ENCODE measurements at regions not wholly inside any gene's neighbourhood (a gene's known extent, or its start where the extent isn't known, plus 50 kb on each side); places are given as distances from the start of the nearest gene placed in this dataset.
A peak's percentile ranks its signal among the peaks of the same experiment; 100 is the strongest.

- no CpG with 5 or more reads among the region's 4 CpGs for WGBS, 2 experiments (ENCODE audit: insufficient coverage in 2 of 2)
- H3K4me1 ChIP-seq (ENCODE audit: control insufficient read depth, insufficient read depth, low read length, poor library complexity, severe bottlenecking) = peaks cover 20% of the 10 kb centered on the region
- no peak overlapping the region for H3K4me3 ChIP-seq (ENCODE audit: extremely low read depth, insufficient read depth, low read length, poor library complexity, severe bottlenecking)
Measured at GRCh38 chr15:35168464-35168863, 83.4 kb upstream of the NANOGP8 start.

GRCh38 chr15:35167675-35168074 lies 82.6 kb upstream of the NANOGP8 start:
- Histone ChIP-seq H3K9me3 (ENCODE audit: control insufficient read depth, low read length) (no peaks in the 10 kb centered on the region), H3K4me3 (ENCODE audit: extremely low read depth, insufficient read depth, low read length, poor library complexity, severe bottlenecking) (no peak overlapping the region), H3K36me3 (ENCODE audit: control insufficient read depth, insufficient read depth, low read length) (no peaks in the 10 kb centered on the region), H3K4me1 (ENCODE audit: control insufficient read depth, insufficient read depth, low read length, poor library complexity, severe bottlenecking) (peaks cover 20% of the 10 kb centered on the region), H3K27ac (ENCODE audit: low read depth, low read length, severe bottlenecking) (no peak overlapping the region)
- WGBS, 2 experiments (ENCODE audit: insufficient coverage in 2 of 2) = 80% methylated on average over 1 of the region's 2 CpGs; no CpG with 5 or more reads in 1 of the 2 experiments

More at GRCh38 chr15:35168464-35168863, 83.4 kb upstream of the NANOGP8 start:
- Histone ChIP-seq H3K36me3 (ENCODE audit: control insufficient read depth, insufficient read depth, low read length) (no peaks in the 10 kb centered on the region), H3K9me3 (ENCODE audit: control insufficient read depth, low read length) (no peaks in the 10 kb centered on the region), H3K27ac (ENCODE audit: low read depth, low read length, severe bottlenecking) (no peak overlapping the region)

GRCh38 chr15:35166730-35167359 lies 81.8 kb upstream of the NANOGP8 start:
- no peaks in the 10 kb centered on the region for H3K36me3 ChIP-seq (ENCODE audit: control insufficient read depth, insufficient read depth, low read length)
- H3K4me1 ChIP-seq (ENCODE audit: control insufficient read depth, insufficient read depth, low read length, poor library complexity, severe bottlenecking) = peaks cover 20% of the 10 kb centered on the region
- H3K9me3 ChIP-seq (ENCODE audit: control insufficient read depth, low read length) = no peaks in the 10 kb centered on the region
- H3K4me3 ChIP-seq (ENCODE audit: extremely low read depth, insufficient read depth, low read length, poor library complexity, severe bottlenecking) = no peak overlapping the region
- WGBS, 2 experiments (ENCODE audit: insufficient coverage in 2 of 2) = 14% methylated on average over 1 of the region's 3 CpGs; no CpG with 5 or more reads in 1 of the 2 experiments
- H3K27ac ChIP-seq (ENCODE audit: low read depth, low read length, severe bottlenecking) = peak overlapping the region; percentile 51

GRCh38 chr15:35161694-35162093 lies 76.6 kb upstream of the NANOGP8 start:
- Histone ChIP-seq H3K4me1 (ENCODE audit: control insufficient read depth, insufficient read depth, low read length, poor library complexity, severe bottlenecking) (peaks cover 9% of the 10 kb centered on the region), H3K27ac (ENCODE audit: low read depth, low read length, severe bottlenecking) (no peak overlapping the region), H3K4me3 (ENCODE audit: extremely low read depth, insufficient read depth, low read length, poor library complexity, severe bottlenecking) (no peak overlapping the region), H3K36me3 (ENCODE audit: control insufficient read depth, insufficient read depth, low read length) (no peaks in the 10 kb centered on the region), H3K9me3 (ENCODE audit: control insufficient read depth, low read length) (no peaks in the 10 kb centered on the region)
- WGBS, 2 experiments (ENCODE audit: insufficient coverage in 2 of 2) = 100% methylated on average over 1 of the region's 1 CpG

GRCh38 chr15:35159170-35159569 lies 74.1 kb upstream of the NANOGP8 start:
- Histone ChIP-seq H3K9me3 (ENCODE audit: control insufficient read depth, low read length) (no peaks in the 10 kb centered on the region), H3K36me3 (ENCODE audit: control insufficient read depth, insufficient read depth, low read length) (no peaks in the 10 kb centered on the region), H3K4me1 (ENCODE audit: control insufficient read depth, insufficient read depth, low read length, poor library complexity, severe bottlenecking) (no peaks in the 10 kb centered on the region), H3K27ac (ENCODE audit: low read depth, low read length, severe bottlenecking) (no peak overlapping the region), H3K4me3 (ENCODE audit: extremely low read depth, insufficient read depth, low read length, poor library complexity, severe bottlenecking) (no peak overlapping the region)
- 93 to 98% methylated on average over 2 of the region's 2 CpGs for WGBS, 2 experiments (ENCODE audit: insufficient coverage in 2 of 2)

GRCh38 chr15:35151782-35152181 lies 66.7 kb upstream of the NANOGP8 start:
- H3K36me3 ChIP-seq (ENCODE audit: control insufficient read depth, insufficient read depth, low read length) = no peaks in the 10 kb centered on the region
- H3K27ac ChIP-seq (ENCODE audit: low read depth, low read length, severe bottlenecking) = no peak overlapping the region
- no peaks in the 10 kb centered on the region for H3K4me1 ChIP-seq (ENCODE audit: control insufficient read depth, insufficient read depth, low read length, poor library complexity, severe bottlenecking)
- no peak overlapping the region for H3K4me3 ChIP-seq (ENCODE audit: extremely low read depth, insufficient read depth, low read length, poor library complexity, severe bottlenecking)
- no CpG with 5 or more reads among the region's 8 CpGs for WGBS, 2 experiments (ENCODE audit: insufficient coverage in 2 of 2)
- no peaks in the 10 kb centered on the region for H3K9me3 ChIP-seq (ENCODE audit: control insufficient read depth, low read length)

- no peaks in the 10 kb centered on the region for H3K4me1 ChIP-seq (ENCODE audit: control insufficient read depth, insufficient read depth, low read length, poor library complexity, severe bottlenecking)
- H3K36me3 ChIP-seq (ENCODE audit: control insufficient read depth, insufficient read depth, low read length) = no peaks in the 10 kb centered on the region
- no CpG with 5 or more reads among the region's 2 CpGs for WGBS, 2 experiments (ENCODE audit: insufficient coverage in 2 of 2)
- no peak overlapping the region for H3K27ac ChIP-seq (ENCODE audit: low read depth, low read length, severe bottlenecking)
- H3K9me3 ChIP-seq (ENCODE audit: control insufficient read depth, low read length) = no peaks in the 10 kb centered on the region
- no peak overlapping the region for H3K4me3 ChIP-seq (ENCODE audit: extremely low read depth, insufficient read depth, low read length, poor library complexity, severe bottlenecking)
Measured at GRCh38 chr15:35151381-35151780, 66.3 kb upstream of the NANOGP8 start.

- H3K4me3 ChIP-seq (ENCODE audit: extremely low read depth, insufficient read depth, low read length, poor library complexity, severe bottlenecking) = no peak overlapping the region
- no peak overlapping the region for H3K27ac ChIP-seq (ENCODE audit: low read depth, low read length, severe bottlenecking)
- H3K4me1 ChIP-seq (ENCODE audit: control insufficient read depth, insufficient read depth, low read length, poor library complexity, severe bottlenecking) = no peaks in the 10 kb centered on the region
- H3K9me3 ChIP-seq (ENCODE audit: control insufficient read depth, low read length) = no peaks in the 10 kb centered on the region
- no peaks in the 10 kb centered on the region for H3K36me3 ChIP-seq (ENCODE audit: control insufficient read depth, insufficient read depth, low read length)
- 100% methylated on average over 1 to 2 of the region's 3 CpGs for WGBS, 2 experiments (ENCODE audit: insufficient coverage in 2 of 2)
Measured at GRCh38 chr15:35150361-35150760, 65.3 kb upstream of the NANOGP8 start.

- Histone ChIP-seq H3K4me1 (ENCODE audit: control insufficient read depth, insufficient read depth, low read length, poor library complexity, severe bottlenecking) (no peaks in the 10 kb centered on the region), H3K9me3 (ENCODE audit: control insufficient read depth, low read length) (no peaks in the 10 kb centered on the region), H3K36me3 (ENCODE audit: control insufficient read depth, insufficient read depth, low read length) (no peaks in the 10 kb centered on the region), H3K27ac (ENCODE audit: low read depth, low read length, severe bottlenecking) (no peak overlapping the region), H3K4me3 (ENCODE audit: extremely low read depth, insufficient read depth, low read length, poor library complexity, severe bottlenecking) (no peak overlapping the region)
- 63 to 90% methylated on average over 1 of the region's 1 CpG for WGBS, 2 experiments (ENCODE audit: insufficient coverage in 2 of 2)
Measured at GRCh38 chr15:35145336-35145735, 60.2 kb upstream of the NANOGP8 start.

GRCh38 chr15:35142578-35142977 lies 57.5 kb upstream of the NANOGP8 start:
- no peaks in the 10 kb centered on the region for H3K36me3 ChIP-seq (ENCODE audit: control insufficient read depth, insufficient read depth, low read length)
- H3K9me3 ChIP-seq (ENCODE audit: control insufficient read depth, low read length) = no peaks in the 10 kb centered on the region
- no peak overlapping the region for H3K4me3 ChIP-seq (ENCODE audit: extremely low read depth, insufficient read depth, low read length, poor library complexity, severe bottlenecking)
- H3K27ac ChIP-seq (ENCODE audit: low read depth, low read length, severe bottlenecking) = no peak overlapping the region
- no peaks in the 10 kb centered on the region for H3K4me1 ChIP-seq (ENCODE audit: control insufficient read depth, insufficient read depth, low read length, poor library complexity, severe bottlenecking)
- 69 to 78% methylated on average over 2 of the region's 3 CpGs for WGBS, 2 experiments (ENCODE audit: insufficient coverage in 2 of 2)

- Histone ChIP-seq H3K27ac (ENCODE audit: low read depth, low read length, severe bottlenecking) (no peak overlapping the region), H3K4me3 (ENCODE audit: extremely low read depth, insufficient read depth, low read length, poor library complexity, severe bottlenecking) (no peak overlapping the region), H3K9me3 (ENCODE audit: control insufficient read depth, low read length) (no peaks in the 10 kb centered on the region), H3K36me3 (ENCODE audit: control insufficient read depth, insufficient read depth, low read length) (no peaks in the 10 kb centered on the region), H3K4me1 (ENCODE audit: control insufficient read depth, insufficient read depth, low read length, poor library complexity, severe bottlenecking) (no peaks in the 10 kb centered on the region)
Measured at GRCh38 chr15:35141743-35142471, 56.8 kb upstream of the NANOGP8 start.

All from mesodermal cell (in vitro differentiated cells).